OCI-LY7 (cell line): ENCODE measurements at regions not wholly inside any gene's neighbourhood (a gene's known extent, or its start where the extent isn't known, plus 50 kb on each side); places are given as distances from the start of the nearest gene placed in this dataset.

Experiments used
- BruUV-seq: library from RNA; stranded (reverse); fragments of 400-500 nt; replicated peaks from 2 replicates; lab custom pipeline; 2021; lab: Mats Ljungman, UMichigan
- CTCF ChIA-PET: fragments of 300-600 bp; sonication (Branson Sonifier 250); formaldehyde crosslinking; loops from one replicate; lab custom pipeline; 2022; ENCODE audit warnings: antibody characterized with exemption; ENCODE audit not compliant: unreplicated experiment; lab: Charles Lee
- POLR2A ChIA-PET: fragments of 300-600 bp; sonication (Branson Sonifier 250); formaldehyde crosslinking; loops from one replicate; lab custom pipeline; 2022; ENCODE audit warnings: antibody characterized with exemption; lab: Charles Lee
- DNase-seq: peaks from one replicate; pipeline ENCODE4 v3.0.0-alpha.2; 2015; ENCODE audit warnings: low spot score
- H2AFZ ChIP-seq: fragments of 200-600 bp; sonication (generic), shearing (Covaris generic); 2 replicates; pipeline ENCODE4 v1.6.1; 2014; ENCODE audit warnings: mild to moderate bottlenecking, antibody characterized with exemption, low read length, moderate library complexity
- H3K27ac ChIP-seq: fragments of 200-600 bp; sonication (generic); 2 replicates; pipeline ENCODE4 v1.5.1; 2014; ENCODE audit warnings: mixed run types, low read depth, mild to moderate bottlenecking, moderate library complexity, low read length, inconsistent platforms; ENCODE audit not compliant: poor library complexity, severe bottlenecking
- H3K36me3 ChIP-seq: fragments of 200-600 bp; sonication (generic); 2 replicates; pipeline ENCODE4 v1.6.1; 2014; ENCODE audit warnings: mild to moderate bottlenecking, antibody characterized with exemption, low read length, moderate library complexity, mixed read lengths; ENCODE audit not compliant: insufficient read depth
- H3K4me1 ChIP-seq: fragments of 200-600 bp; sonication (generic); 2 replicates; pipeline ENCODE4 v1.5.1; 2014; ENCODE audit warnings: mild to moderate bottlenecking, low read length; ENCODE audit not compliant: insufficient read depth, poor library complexity, severe bottlenecking
- H3K4me2 ChIP-seq: fragments of 200-600 bp; sonication (generic); 2 replicates; pipeline ENCODE4 v1.6.1; 2014; ENCODE audit warnings: mild to moderate bottlenecking, low read length
- H3K4me3 ChIP-seq: fragments of 200-600 bp; sonication (generic); 2 replicates; pipeline ENCODE4 v1.5.1; 2014; ENCODE audit warnings: mild to moderate bottlenecking, low read depth, low read length; ENCODE audit not compliant: poor library complexity, severe bottlenecking
- H3K79me2 ChIP-seq: fragments of 200-600 bp; sonication (generic); 2 replicates; pipeline ENCODE4 v1.6.1; 2016; ENCODE audit warnings: low read depth, mild to moderate bottlenecking, low read length, moderate library complexity, mixed read lengths; ENCODE audit not compliant: insufficient read depth
- H3K9me2 ChIP-seq: fragments of 200-600 bp; sonication (generic); 2 replicates; pipeline ENCODE4 v1.6.1; 2016; ENCODE audit warnings: mild to moderate bottlenecking, low read length, mixed read lengths; ENCODE audit not compliant: insufficient read depth
- H3K9me3 ChIP-seq: fragments of 200-600 bp; sonication (generic); 2 replicates; pipeline ENCODE4 v1.6.1; 2014; ENCODE audit warnings: mild to moderate bottlenecking, mixed run types, low read length, mixed read lengths
- H4K20me1 ChIP-seq: fragments of 200-600 bp; sonication (generic); 2 replicates; pipeline ENCODE4 v1.6.1; 2014; ENCODE audit warnings: mild to moderate bottlenecking, antibody characterized with exemption, low read length, moderate library complexity, mixed read lengths; ENCODE audit not compliant: insufficient read depth
- EZH2phosphoT487 ChIP-seq: fragments of 200-600 bp; sonication (generic); IDR thresholded peaks from 2 replicates; pipeline ENCODE4 v1.6.1; 2018; ENCODE audit warnings: low read depth, borderline replicate concordance, mild to moderate bottlenecking, mixed run types, antibody characterized with exemption, low read length, moderate library complexity, mixed read lengths
- intact Hi-C: fragments of 100-400 bp; cut with micrococcal nuclease; formaldehyde crosslinking; loops from one replicate; pipeline ENCODE4 v1.10.0; 2022; ENCODE audit not compliant: unreplicated experiment
- TF ChIP-seq, protein P1 (sequence below): fragments of 200-600 bp; sonication (generic); conservative IDR thresholded peaks from 2 replicates; pipeline ENCODE4 v1.5.1; 2014; ENCODE audit warnings: mild to moderate bottlenecking, antibody characterized with exemption, low read length, moderate library complexity, mixed read lengths

DNA sequence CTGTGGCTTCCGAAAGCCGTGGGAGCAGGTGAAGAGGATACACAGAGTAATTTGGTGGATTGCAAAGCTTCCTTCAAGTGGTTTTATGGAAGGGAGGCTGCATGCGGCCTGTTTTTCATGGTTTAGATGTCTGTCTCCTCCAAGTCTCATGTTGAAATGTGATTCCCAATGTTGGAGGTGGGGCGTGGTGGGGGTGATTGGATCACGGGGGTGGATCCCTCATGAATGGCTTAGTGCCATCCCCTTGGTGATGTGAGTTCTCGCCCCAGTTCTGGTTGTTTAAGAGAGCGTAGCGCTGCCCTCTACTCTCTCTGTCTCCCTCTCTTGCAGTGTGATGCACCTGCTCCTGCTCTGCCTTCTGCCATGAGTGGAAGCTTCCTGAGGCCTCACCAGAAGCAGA is 247.8 kb upstream of the B3GAT1 start:
- ChIA-PET POLR2A (no interaction called here), CTCF (no interaction called here)
- no peak overlapping the region for H3K4me2 ChIP-seq
- no TSS peak for BruUV-seq
- no peaks in the 10 kb centered on the region for H3K79me2 ChIP-seq
- no peak overlapping the region for H3K4me3 ChIP-seq
- DNase-seq = no peak
- H3K27ac ChIP-seq = no peak overlapping the region
- H3K36me3 ChIP-seq = no peaks in the 10 kb centered on the region
- no peaks in the 10 kb centered on the region for H4K20me1 ChIP-seq
- intact Hi-C loops = no loop called here
- no peaks in the 10 kb centered on the region for H3K9me3 ChIP-seq
- no peak for TF ChIP-seq EZH2phosphoT487
- TF ChIP-seq, protein P1, sequence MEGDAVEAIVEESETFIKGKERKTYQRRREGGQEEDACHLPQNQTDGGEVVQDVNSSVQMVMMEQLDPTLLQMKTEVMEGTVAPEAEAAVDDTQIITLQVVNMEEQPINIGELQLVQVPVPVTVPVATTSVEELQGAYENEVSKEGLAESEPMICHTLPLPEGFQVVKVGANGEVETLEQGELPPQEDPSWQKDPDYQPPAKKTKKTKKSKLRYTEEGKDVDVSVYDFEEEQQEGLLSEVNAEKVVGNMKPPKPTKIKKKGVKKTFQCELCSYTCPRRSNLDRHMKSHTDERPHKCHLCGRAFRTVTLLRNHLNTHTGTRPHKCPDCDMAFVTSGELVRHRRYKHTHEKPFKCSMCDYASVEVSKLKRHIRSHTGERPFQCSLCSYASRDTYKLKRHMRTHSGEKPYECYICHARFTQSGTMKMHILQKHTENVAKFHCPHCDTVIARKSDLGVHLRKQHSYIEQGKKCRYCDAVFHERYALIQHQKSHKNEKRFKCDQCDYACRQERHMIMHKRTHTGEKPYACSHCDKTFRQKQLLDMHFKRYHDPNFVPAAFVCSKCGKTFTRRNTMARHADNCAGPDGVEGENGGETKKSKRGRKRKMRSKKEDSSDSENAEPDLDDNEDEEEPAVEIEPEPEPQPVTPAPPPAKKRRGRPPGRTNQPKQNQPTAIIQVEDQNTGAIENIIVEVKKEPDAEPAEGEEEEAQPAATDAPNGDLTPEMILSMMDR = no peak
- no peak overlapping the region for H2AFZ ChIP-seq
- no peaks in the 10 kb centered on the region for H3K9me2 ChIP-seq
- H3K4me1 ChIP-seq = no peaks in the 10 kb centered on the region

DNA sequence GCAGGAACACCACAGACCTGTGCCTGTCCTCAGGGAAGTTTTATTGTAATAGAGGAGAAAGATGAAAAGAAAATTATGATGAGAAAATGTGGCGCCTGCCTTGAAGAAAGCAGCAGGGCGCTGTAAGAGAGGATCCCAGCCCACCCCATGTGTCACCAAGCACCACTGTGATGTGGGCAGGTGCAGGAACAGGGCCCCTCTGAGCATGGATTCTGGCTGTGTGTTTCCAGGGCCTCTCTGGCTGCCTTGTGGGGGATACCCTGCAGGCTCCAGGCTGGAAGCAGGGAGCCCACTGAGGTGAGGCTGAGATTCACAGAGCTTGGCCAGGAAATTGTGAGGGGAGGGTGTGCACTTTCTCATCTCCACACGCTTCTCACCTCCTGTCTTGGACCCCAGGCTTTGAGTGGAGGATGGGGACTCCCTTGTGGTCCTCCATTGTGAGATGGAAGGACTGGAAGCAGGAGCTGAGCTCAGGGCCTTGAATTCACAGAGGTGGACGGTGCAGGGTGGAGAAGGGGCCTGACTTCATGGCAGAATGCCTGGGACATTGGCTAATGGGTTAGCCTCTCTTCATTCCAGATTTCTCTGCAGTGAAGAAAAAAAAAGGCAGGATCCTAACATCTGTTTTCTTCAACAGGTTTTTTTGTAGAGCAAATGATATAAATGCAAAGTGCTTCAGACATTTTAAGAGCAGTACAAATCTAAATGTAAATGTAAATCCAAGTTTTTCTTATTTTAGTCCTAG is 246.6 kb upstream of the B3GAT1 start:
- CTCF ChIA-PET = no interaction called here
- POLR2A ChIA-PET = interaction anchor here (0.7 kb wide), 1 partner anchor 1950 kb away, joined by 5 read pairs; no protein-coding TSS in a partner anchor
- Histone ChIP-seq H3K9me2 (no peaks in the 10 kb centered on the region), H2AFZ (no peak overlapping the region), H3K9me3 (no peaks in the 10 kb centered on the region), H3K4me2 (no peak overlapping the region), H3K27ac (no peak overlapping the region), H3K4me3 (no peak overlapping the region), H3K4me1 (no peaks in the 10 kb centered on the region), H3K79me2 (no peaks in the 10 kb centered on the region), H3K36me3 (no peaks in the 10 kb centered on the region), H4K20me1 (no peaks in the 10 kb centered on the region)
- no peak for DNase-seq
- no peak for TF ChIP-seq EZH2phosphoT487
- TF ChIP-seq, protein P1 = no peak
- intact Hi-C loops = no loop called here
- BruUV-seq = no TSS peak

DNA sequence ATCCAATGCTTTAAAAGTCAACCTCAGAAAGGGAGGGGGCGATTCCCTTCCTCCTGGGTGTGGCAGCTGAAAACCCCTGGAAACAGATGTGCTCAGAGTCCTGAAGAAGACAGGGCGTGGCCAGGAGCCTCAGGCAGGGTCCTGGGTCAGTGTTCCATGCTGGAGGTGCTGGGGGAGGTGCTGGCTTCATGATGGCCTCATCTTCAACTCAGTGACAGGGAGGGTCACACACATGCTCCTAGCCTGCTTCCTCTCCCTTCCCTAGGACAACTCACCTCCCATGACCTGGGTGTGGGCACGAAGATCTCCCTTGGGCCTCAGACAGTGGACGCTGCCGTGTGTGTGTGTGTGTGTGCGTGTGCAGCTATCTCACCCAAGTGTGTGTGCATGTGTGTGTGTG is 245.6 kb upstream of the B3GAT1 start:
- no peaks in the 10 kb centered on the region for H3K36me3 ChIP-seq
- no peak for TF ChIP-seq EZH2phosphoT487
- TF ChIP-seq, protein P1 = no peak
- H3K4me3 ChIP-seq = no peak overlapping the region
- no peaks in the 10 kb centered on the region for H3K79me2 ChIP-seq
- POLR2A ChIA-PET = interaction anchor here (0.7 kb wide), 1 partner anchor 1949 kb away, joined by 5 read pairs; no protein-coding TSS in a partner anchor
- H2AFZ ChIP-seq = no peak overlapping the region
- H3K4me2 ChIP-seq = no peak overlapping the region
- CTCF ChIA-PET = no interaction called here
- intact Hi-C loops = no loop called here
- no peak for DNase-seq
- H3K4me1 ChIP-seq = no peaks in the 10 kb centered on the region
- BruUV-seq = no TSS peak
- H4K20me1 ChIP-seq = no peaks in the 10 kb centered on the region
- H3K27ac ChIP-seq = no peak overlapping the region
- no peaks in the 10 kb centered on the region for H3K9me2 ChIP-seq
- H3K9me3 ChIP-seq = no peaks in the 10 kb centered on the region
